HCT116 (cell line): ENCODE measurements at regions not wholly inside any gene's neighbourhood (a gene's known extent, or its start where the extent isn't known, plus 50 kb on each side); places are given as distances from the start of the nearest gene placed in this dataset.
A peak's percentile ranks its signal among the peaks of the same experiment; 100 is the strongest.

Experiments
- ATAC-seq: fragments of 200-7000 bp; cut with Tn5 transposase; 2 replicates; pipeline ENCODE4 v1.9.1; 2020; ENCODE audit warnings: mild to moderate bottlenecking, moderate library complexity
- BruUV-seq: library from RNA; stranded (reverse); fragments of 400-500 nt; replicated peaks from 2 replicates; lab custom pipeline; 2021; lab: Mats Ljungman, UMichigan
- CTCF ChIA-PET: fragments of 300-600 bp; sonication (Branson Sonifier 250); formaldehyde crosslinking; loops from one replicate; lab custom pipeline; 2021; ENCODE audit warnings: antibody characterized with exemption; lab: Charles Lee
- POLR2A ChIA-PET: fragments of 300-600, 350-600 bp; sonication (Branson Sonifier 250); formaldehyde crosslinking; loops from one replicate; lab custom pipeline; 2021; ENCODE audit warnings: antibody characterized with exemption; lab: Charles Lee
- RAD21 ChIA-PET, 2 experiments: fragments of 300-600 bp; sonication (Branson Sonifier 250); formaldehyde crosslinking; loops; one replicate each; lab custom pipeline; 2023; ENCODE audit warnings: low total read pairs in 2 of 2; ENCODE audit not compliant: uncharacterized antibody in 2 of 2, unreplicated experiment in 2 of 2, low non-redundant PET in 1 of 2; lab: Charles Lee
- DNase-seq: peaks from one replicate; pipeline ENCODE4 v3.0.0-alpha.2; 2010; ENCODE audit warnings: low read depth, low spot score
- H2AFZ ChIP-seq: fragments of 200-600 bp; shearing (Covaris generic), sonication (generic); 2 replicates; pipeline ENCODE4 v1.6.1; 2017; ENCODE audit warnings: low read depth, mixed run types, mixed read lengths, antibody characterized with exemption, low read length; ENCODE audit not compliant: poor library complexity, severe bottlenecking
- H3K27ac ChIP-seq: 2 replicates; pipeline ENCODE4 v1.5.1; 2012; ENCODE audit warnings: low read depth, low read length
- H3K27me3 ChIP-seq: fragments of 200-600 bp; sonication (generic); 2 replicates; pipeline ENCODE4 v1.6.1; 2016; ENCODE audit warnings: mixed run types, low read length, mixed read lengths; ENCODE audit not compliant: insufficient read depth
- H3K36me3 ChIP-seq, 2 experiments: fragments of 200-500 bp in 1 of 2; fragments of 200-600 bp in 1 of 2; sonication (Bioruptor generic) in 1 of 2; sonication (generic) in 1 of 2; 2 replicates each; pipeline versions ENCODE4 v1.5.1 to v1.6.1; 2014 to 2016; ENCODE audit warnings: low read length in 2 of 2, inconsistent platforms in 1 of 2, mixed read lengths in 1 of 2, mixed run types in 1 of 2; ENCODE audit not compliant: insufficient read depth in 2 of 2, control insufficient read depth in 1 of 2
- H3K4me1 ChIP-seq, 2 experiments: fragments of 200-600 bp in 1 of 2; sonication (generic) in 1 of 2; 2 replicates each; pipeline versions ENCODE4 v1.5.1 to v1.6.1; 2012 to 2017; ENCODE audit warnings: low read length in 2 of 2, inconsistent platforms in 1 of 2, mild to moderate bottlenecking in 1 of 2, mixed read lengths in 1 of 2, mixed run types in 1 of 2, moderate library complexity in 1 of 2; ENCODE audit not compliant: insufficient read depth in 2 of 2, control insufficient read depth in 1 of 2
- H3K4me2 ChIP-seq: fragments of 200-600 bp; sonication (generic); 2 replicates; pipeline ENCODE4 v1.6.1; 2017; ENCODE audit warnings: mixed run types, low read length, mixed read lengths
- H3K4me3 ChIP-seq, 2 experiments: fragments of 200-600 bp in 1 of 2; sonication (generic) in 1 of 2; replicated peaks in 1 of 2; 2 replicates each; pipeline ENCODE4 v1.5.1; 2011 to 2016; ENCODE audit warnings: low read length in 2 of 2, control low read depth in 1 of 2, low read depth in 1 of 2, mild to moderate bottlenecking in 1 of 2, mixed read lengths in 1 of 2, mixed run types in 1 of 2
- H3K79me2 ChIP-seq: fragments of 200-600 bp; sonication (generic); 2 replicates; pipeline ENCODE4 v1.6.1; 2017; ENCODE audit warnings: mild to moderate bottlenecking, mixed run types, low read length, moderate library complexity, mixed read lengths; ENCODE audit not compliant: insufficient read depth
- H3K9ac ChIP-seq: fragments of 200-600 bp; sonication (generic); 2 replicates; pipeline ENCODE4 v1.6.1; 2016; ENCODE audit warnings: low read length, mixed read lengths
- H3K9me2 ChIP-seq: fragments of 200-600 bp; sonication (generic), shearing (Covaris generic); 2 replicates; pipeline ENCODE4 v1.6.1; 2017; ENCODE audit warnings: mixed run types, mild to moderate bottlenecking, moderate library complexity; ENCODE audit not compliant: insufficient read depth
- H3K9me3 ChIP-seq, 2 experiments: fragments of 200-500 bp in 1 of 2; fragments of 200-600 bp in 1 of 2; sonication (Bioruptor generic) in 1 of 2; sonication (generic) in 1 of 2; 2 replicates each; pipeline ENCODE4 v1.6.1; 2014 to 2017; ENCODE audit warnings: low read length in 2 of 2, mixed read lengths in 2 of 2, inconsistent platforms in 1 of 2, low read depth in 1 of 2, mild to moderate bottlenecking in 1 of 2, mixed run types in 1 of 2, moderate library complexity in 1 of 2; ENCODE audit not compliant: control insufficient read depth in 1 of 2, insufficient read depth in 1 of 2
- H4K20me1 ChIP-seq: fragments of 200-600 bp; sonication (generic), shearing (Covaris generic); 2 replicates; pipeline ENCODE4 v1.6.1; 2017; ENCODE audit warnings: mixed run types, mild to moderate bottlenecking, moderate library complexity; ENCODE audit not compliant: insufficient read depth
- CBX3 ChIP-seq: IDR thresholded peaks from 2 replicates; pipeline ENCODE4 v1.6.1; 2012; ENCODE audit warnings: low read depth
- CTCF ChIP-seq, 3 experiments: fragments of 200-600 bp in 1 of 3; sonication (generic) in 1 of 3; IDR thresholded peaks in 2 of 3; conservative IDR thresholded peaks in 1 of 3; 2 replicates each; pipeline ENCODE4 v1.5.1; 2012 to 2017; ENCODE audit warnings: low read depth in 2 of 3, low read length in 2 of 3, antibody characterized with exemption in 1 of 3, borderline replicate concordance in 1 of 3, control low read depth in 1 of 3, mild to moderate bottlenecking in 1 of 3, mixed read lengths in 1 of 3, mixed run types in 1 of 3, moderate library complexity in 1 of 3; ENCODE audit not compliant: insufficient read depth in 1 of 3
- EZH2phosphoT487 ChIP-seq: fragments of 200-600 bp; IDR thresholded peaks from 2 replicates; pipeline ENCODE4 v1.6.1; 2018; ENCODE audit warnings: antibody characterized with exemption, borderline replicate concordance
- MAX ChIP-seq: IDR thresholded peaks from 2 replicates; pipeline ENCODE4 v1.6.1; 2012
- RAD21 ChIP-seq: IDR thresholded peaks from 2 replicates; pipeline ENCODE4 v1.6.1; 2012; ENCODE audit warnings: low read depth, mild to moderate bottlenecking
- SIN3A ChIP-seq: IDR thresholded peaks from 2 replicates; pipeline ENCODE4 v1.6.1; 2012; ENCODE audit warnings: low read depth
- SRF ChIP-seq: IDR thresholded peaks from 2 replicates; pipeline ENCODE4 v1.6.1; 2012; ENCODE audit warnings: low read depth
- ZBTB33 ChIP-seq: IDR thresholded peaks from 2 replicates; pipeline ENCODE4 v1.6.1; 2011; ENCODE audit warnings: mild to moderate bottlenecking, low read length, moderate library complexity; ENCODE audit not compliant: insufficient replicate concordance; ENCODE audit errors: extremely low read depth
- intact Hi-C: fragments of 100-400 bp; cut with micrococcal nuclease; formaldehyde crosslinking; loops from 2 replicates; pipeline ENCODE4 v1.10.0; 2022
- TF ChIP-seq, protein P1 (sequence below): IDR thresholded peaks from 2 replicates; pipeline ENCODE4 v1.6.1; 2012; ENCODE audit warnings: low read depth

DNA sequence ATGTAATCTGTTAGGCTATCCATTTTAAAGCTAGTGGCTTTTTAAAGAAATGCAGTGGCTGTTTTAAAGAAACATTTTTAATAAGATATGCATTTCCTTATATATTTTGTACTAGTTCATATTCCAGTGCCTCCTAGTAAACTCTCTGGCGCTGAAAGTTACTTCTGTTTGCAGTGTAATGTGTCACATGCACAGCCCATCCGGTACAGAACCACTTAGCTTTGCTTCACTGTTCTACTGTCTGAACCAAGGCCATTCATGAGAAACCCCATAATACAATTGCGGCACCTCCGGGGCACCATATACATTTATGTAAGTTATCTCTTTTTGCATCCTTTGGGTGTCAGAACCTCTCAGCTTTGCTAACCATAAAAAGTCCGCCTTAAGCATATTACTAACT, 114.6 kb upstream of the KCTD1 start:
- Histone ChIP-seq H3K9ac (no peak overlapping the region), H2AFZ (no peak overlapping the region), H3K79me2 (no peaks in the 10 kb centered on the region), H3K27ac (no peak overlapping the region), H3K27me3 (peaks cover 91% of the 10 kb centered on the region), H3K9me2 (no peaks in the 10 kb centered on the region), H3K4me1 (peaks cover under 1% of the 10 kb centered on the region in 2 experiments; a peak in 2 of 4 replicates), H3K36me3 (no peaks in the 10 kb centered on the region), H3K4me2 (no peak overlapping the region), H4K20me1 (no peaks in the 10 kb centered on the region), H3K9me3 (no peaks in the 10 kb centered on the region), H3K4me3 (no peak overlapping the region)
- ATAC-seq, result no peak
- TF ChIP-seq ZBTB33 (no peak), MAX (no peak)
- ChIA-PET POLR2A (no interaction called here), CTCF (interaction anchor here (1.3 kb wide), 1 partner anchor 279 kb away, joined by 4 read pairs; no protein-coding TSS in a partner anchor), RAD21 (no interaction called here)
- BruUV-seq, result no TSS peak
- intact Hi-C loops, result no loop called here
- DNase-seq, result no peak

DNA sequence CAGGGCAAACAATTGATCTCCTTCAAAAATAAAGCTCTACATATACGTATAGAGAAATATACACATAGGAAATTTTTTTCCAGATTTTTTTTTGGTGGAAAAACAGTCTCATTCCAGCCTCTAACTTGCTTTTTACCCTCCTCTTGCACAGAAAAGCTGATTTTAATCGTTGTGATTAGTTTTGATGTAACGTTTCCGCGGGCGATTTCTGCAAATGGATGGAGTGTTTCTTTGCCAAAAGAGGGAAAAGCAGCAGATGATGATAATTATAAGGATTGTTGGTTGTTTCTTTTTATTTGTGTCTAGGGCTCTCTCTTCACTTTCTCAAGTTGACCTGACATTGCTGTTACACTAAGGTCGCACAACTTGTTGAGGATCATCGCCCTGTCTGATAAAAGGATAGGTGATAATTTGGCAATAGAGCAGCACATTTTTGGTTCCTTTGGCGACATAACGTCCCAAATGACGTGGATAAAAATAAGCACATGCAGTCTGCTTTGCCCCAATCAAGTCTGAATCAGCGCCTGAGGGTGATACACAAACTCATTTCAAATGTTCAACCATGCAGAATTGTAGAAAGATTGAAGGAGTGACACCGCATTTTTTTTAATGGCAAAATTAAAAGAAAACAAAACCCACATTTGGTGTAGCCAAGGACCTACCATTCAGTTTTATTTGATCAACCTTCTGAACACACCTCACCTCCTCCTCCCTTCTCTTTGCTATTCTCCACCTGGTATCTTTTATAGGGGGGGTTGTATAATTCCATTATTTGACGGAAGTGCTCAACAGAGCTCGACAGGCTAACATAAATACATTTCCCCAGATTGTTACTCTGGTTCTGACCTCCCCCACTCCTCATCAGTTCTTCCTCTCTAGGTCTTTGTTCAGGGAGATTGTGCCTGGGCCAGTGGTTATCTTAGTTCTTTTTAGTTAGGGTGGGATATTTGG, 109.6 kb upstream of the KCTD1 start:
- H3K4me1 ChIP-seq, result peaks cover 8 to 13% of the 10 kb centered on the region in 2 experiments
- POLR2A ChIA-PET, result no interaction called here
- no peaks in the 10 kb centered on the region for H4K20me1 ChIP-seq
- no peaks in the 10 kb centered on the region for H3K9me3 ChIP-seq
- BruUV-seq, result no TSS peak
- peak overlapping the region; percentile 58 to 65 for H3K4me3 ChIP-seq
- intact Hi-C loops, result loop anchor here (5.0 to 10.0 kb wide), 2 partner anchors 176 to 273 kb away; no protein-coding TSS in a partner anchor
- H3K27ac ChIP-seq, result no peak overlapping the region
- H3K79me2 ChIP-seq, result no peaks in the 10 kb centered on the region
- H3K36me3 ChIP-seq, result no peaks in the 10 kb centered on the region
- H3K9ac ChIP-seq, result peak overlapping the region; percentile 40
- ATAC-seq (no peak), DNase-seq (no peak)
- RAD21 ChIA-PET, result no interaction called here
- peaks cover 80% of the 10 kb centered on the region for H3K27me3 ChIP-seq
- CTCF ChIA-PET, result no interaction called here
- H3K9me2 ChIP-seq, result no peaks in the 10 kb centered on the region
- peak overlapping the region; percentile 96 for H2AFZ ChIP-seq
- H3K4me2 ChIP-seq, result peak overlapping the region; percentile 88
- no peak for TF ChIP-seq RAD21
- TF ChIP-seq CTCF (IDR thresholded peaks at IDR 0.05 in 2 of 3, conservative IDR thresholded peaks at IDR 0.05 in 1 of 3; ENCODE audit: borderline replicate concordance in 1 of 3, insufficient read depth in 1 of 3, low read depth in 2 of 3, low read length in 2 of 3), result no peak
- no peak for TF ChIP-seq SRF
- TF ChIP-seq SIN3A, result no peak
- TF ChIP-seq EZH2phosphoT487, result no peak
- TF ChIP-seq, protein P1, sequence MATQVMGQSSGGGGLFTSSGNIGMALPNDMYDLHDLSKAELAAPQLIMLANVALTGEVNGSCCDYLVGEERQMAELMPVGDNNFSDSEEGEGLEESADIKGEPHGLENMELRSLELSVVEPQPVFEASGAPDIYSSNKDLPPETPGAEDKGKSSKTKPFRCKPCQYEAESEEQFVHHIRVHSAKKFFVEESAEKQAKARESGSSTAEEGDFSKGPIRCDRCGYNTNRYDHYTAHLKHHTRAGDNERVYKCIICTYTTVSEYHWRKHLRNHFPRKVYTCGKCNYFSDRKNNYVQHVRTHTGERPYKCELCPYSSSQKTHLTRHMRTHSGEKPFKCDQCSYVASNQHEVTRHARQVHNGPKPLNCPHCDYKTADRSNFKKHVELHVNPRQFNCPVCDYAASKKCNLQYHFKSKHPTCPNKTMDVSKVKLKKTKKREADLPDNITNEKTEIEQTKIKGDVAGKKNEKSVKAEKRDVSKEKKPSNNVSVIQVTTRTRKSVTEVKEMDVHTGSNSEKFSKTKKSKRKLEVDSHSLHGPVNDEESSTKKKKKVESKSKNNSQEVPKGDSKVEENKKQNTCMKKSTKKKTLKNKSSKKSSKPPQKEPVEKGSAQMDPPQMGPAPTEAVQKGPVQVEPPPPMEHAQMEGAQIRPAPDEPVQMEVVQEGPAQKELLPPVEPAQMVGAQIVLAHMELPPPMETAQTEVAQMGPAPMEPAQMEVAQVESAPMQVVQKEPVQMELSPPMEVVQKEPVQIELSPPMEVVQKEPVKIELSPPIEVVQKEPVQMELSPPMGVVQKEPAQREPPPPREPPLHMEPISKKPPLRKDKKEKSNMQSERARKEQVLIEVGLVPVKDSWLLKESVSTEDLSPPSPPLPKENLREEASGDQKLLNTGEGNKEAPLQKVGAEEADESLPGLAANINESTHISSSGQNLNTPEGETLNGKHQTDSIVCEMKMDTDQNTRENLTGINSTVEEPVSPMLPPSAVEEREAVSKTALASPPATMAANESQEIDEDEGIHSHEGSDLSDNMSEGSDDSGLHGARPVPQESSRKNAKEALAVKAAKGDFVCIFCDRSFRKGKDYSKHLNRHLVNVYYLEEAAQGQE, result no peak
- no peak for TF ChIP-seq CBX3
